GM21390 (cell line): ENCODE measurements at regions not wholly inside any gene's neighbourhood (a gene's known extent, or its start where the extent isn't known, plus 50 kb on each side); places are given as distances from the start of the nearest gene placed in this dataset.

Experiments used
- ATAC-seq: cut with Tn5 transposase; IDR thresholded peaks from one replicate; pipeline ENCODE4 v1.9.1; 2021; ENCODE audit not compliant: unreplicated experiment

DNA sequence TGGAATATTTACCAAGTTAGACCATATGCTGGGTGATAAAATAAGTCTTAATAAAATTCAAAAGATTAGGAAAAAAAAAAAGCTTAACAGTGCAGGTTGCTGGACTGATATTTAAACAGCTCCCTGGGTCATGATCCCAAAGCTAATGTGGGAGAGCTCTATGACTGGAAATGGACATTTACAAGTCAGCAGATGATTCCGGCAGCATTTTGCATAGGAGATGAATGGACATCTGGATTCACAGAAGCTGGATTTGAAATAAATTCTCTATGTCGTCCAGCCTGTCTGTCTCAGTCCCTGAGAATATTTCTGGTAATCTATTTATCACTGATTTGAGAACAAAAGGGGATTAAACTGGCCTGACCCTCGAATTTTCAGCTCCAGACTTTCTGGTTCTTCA is 52.3 kb upstream of the KLHL25 start:
- no peak for ATAC-seq

DNA sequence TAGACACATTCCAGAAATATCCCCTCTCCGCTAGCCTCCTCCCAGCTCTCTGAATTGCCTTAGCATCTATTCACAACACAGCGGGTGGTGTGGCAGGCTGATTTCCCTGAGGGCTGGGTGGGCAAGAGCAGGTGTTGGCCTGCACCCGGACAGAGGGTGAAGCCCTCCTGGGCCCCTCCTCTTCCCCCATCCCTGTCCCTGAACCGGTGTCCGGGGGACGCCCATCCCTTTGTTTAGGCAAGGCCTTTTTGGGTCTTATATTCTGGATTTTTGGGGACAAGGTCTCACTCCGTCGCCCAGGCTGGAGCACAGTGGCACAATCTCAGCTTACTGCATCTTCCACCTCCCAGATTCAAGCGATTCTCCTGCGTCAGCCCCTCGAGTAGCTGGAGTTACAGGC is 55.2 kb upstream of the KLHL25 start:
- ATAC-seq: no peak

- no peak for ATAC-seq
Measured at GRCh38 chr15:85852969-85853368, 58.2 kb upstream of the KLHL25 start.

DNA sequence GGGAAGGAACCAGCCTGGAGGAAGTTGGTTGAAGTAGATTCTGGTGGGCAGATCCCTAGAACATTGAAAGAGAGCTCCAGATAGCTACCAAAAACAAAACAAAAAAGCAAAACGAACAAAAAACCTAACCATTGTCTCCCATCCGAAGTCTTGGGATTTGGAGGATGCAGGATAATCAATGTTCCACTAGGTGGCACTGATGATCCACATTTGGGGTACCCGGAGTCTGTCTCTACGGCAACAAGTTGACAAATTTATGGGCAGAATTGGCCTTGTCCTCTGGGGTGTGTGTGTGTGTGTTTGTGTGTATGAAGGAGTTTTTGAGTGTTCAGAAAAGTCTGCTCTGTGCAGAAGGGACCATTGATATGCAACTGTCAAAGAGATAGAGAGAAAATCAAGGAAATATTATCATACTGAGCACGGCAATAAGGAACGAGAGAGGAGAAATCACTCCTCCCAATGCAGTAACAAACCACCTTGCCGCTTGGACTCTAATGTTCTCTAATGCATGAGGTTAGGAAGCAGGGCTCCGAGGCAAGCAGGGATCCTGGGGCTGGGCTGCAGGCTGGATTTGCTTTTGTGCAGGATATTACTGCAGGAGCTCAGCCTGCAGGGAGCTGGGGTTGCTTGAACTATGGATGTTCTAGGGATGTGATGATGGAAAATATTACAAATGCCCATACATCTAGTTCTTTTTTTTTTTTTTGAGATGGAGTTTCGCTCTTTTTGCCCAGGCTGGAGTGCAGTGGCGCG is 59.8 kb upstream of the KLHL25 start:
- ATAC-seq: peak; percentile 71

- peak; percentile 94 for ATAC-seq
Measured at GRCh38 chr15:85858586-85859375, 64.1 kb upstream of the KLHL25 start.

GRCh38 chr15:85859671-85860070 is 64.9 kb upstream of the KLHL25 start:
- no peak for ATAC-seq

GRCh38 chr15:85860394-85861161 is 65.9 kb upstream of the KLHL25 start:
- no peak for ATAC-seq

- peak; percentile 48 for ATAC-seq
Measured at GRCh38 chr15:85865070-85865684, 70.5 kb upstream of the KLHL25 start.

DNA sequence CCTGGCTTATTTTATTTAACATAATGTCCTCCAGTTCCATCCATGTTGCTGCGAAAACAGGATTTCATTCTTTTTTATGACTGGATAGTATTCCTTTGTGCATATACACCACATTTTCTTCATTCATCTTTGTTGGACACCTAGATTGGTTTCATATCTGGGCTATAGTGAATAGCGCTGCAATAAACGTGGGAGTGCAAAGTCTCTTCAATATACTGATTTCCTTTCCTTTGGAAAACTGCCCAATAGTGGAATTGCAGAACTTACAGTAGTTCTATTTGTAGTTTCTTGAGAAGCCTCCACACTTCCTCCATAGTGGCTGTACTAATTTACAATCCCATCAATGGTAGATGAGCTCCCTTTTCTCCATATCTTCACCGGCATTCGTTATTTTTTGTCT is 72.5 kb upstream of the KLHL25 start:
- no peak for ATAC-seq

DNA sequence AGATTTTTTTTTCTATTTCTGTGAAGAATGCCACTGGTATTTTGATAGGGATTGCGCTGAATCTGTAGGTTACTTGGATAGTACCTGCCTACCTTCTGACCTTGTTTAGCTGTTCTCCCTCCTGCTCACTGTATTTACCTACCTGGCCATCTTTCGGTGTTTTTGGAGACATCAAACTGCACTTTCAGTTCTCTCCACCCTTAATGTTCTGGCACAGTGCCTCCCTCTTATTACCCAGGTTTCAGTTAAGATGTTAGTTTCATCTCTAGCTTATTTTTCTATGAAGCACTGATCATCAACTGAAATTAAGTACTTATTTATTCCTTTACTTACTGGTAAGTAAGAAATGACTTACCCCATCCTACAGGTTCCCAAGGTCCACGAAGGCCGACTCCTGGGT is 74.4 kb upstream of the KLHL25 start:
- ATAC-seq: no peak

- ATAC-seq: no peak
Measured at GRCh38 chr15:85870216-85871014, 75.7 kb upstream of the KLHL25 start.

DNA sequence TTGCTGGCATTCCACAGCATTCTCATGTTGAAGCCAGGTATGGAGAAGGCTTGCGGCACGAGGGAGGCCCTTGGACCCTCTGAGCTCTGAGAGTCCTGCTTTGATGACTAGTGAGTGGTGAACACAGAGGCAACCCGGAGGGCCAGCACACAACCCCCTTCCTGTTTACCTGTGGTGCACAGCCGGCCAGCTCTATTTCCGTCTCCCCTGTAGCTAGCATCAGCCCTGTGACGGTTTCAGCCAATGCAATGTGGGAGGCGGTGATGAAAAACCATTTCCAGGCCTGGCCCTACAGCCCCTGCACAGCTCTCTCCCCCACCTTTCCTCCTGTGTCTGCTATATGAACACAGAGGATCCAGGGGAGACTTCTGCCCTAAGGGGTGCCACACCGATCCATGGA is 76.8 kb upstream of the KLHL25 start:
- no peak for ATAC-seq

- ATAC-seq: no peak
Measured at GRCh38 chr15:85872125-85872524, 77.4 kb upstream of the KLHL25 start.

DNA sequence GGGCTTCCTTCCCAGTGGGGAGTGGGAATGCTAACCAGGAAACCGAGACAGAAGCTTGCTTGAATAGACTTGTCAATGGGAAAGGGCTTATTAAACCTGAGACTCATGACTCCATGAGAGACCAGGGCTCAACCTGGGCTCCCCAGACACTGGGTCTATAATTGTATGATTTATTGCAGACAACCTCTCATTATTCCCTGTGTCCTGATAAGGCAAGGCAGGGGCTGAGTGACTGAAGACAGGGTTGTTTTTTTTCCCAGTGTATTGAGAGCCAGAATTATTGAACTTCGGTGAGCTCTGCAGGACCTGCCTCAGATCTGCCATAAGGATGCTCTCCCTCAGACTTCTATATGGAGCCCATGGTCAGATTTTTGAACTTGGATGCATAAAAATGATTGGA is 79.5 kb upstream of the KLHL25 start:
- ATAC-seq: no peak

GRCh38 chr15:85875756-85876155 is 81.0 kb upstream of the KLHL25 start:
- no peak for ATAC-seq

DNA sequence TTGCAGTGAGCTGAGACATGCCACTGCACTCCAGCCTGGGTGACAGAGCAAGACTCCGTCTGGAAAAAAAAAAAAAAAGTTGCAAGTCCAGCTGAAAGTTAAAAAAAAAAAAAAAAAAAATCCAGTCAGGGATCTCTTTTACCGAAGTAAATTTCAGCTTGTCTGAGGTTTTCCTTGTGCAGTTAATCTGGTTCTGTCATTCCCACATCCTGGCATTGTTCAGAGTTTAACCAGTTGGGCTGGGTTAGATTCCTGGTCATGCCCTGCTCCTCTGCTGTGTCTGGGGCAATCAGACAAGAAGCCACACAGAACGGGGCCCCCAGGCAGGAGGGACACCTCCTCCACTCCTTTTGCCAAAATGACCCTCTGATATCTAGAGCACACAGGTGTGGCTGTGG is 84.1 kb upstream of the KLHL25 start:
- no peak for ATAC-seq

DNA sequence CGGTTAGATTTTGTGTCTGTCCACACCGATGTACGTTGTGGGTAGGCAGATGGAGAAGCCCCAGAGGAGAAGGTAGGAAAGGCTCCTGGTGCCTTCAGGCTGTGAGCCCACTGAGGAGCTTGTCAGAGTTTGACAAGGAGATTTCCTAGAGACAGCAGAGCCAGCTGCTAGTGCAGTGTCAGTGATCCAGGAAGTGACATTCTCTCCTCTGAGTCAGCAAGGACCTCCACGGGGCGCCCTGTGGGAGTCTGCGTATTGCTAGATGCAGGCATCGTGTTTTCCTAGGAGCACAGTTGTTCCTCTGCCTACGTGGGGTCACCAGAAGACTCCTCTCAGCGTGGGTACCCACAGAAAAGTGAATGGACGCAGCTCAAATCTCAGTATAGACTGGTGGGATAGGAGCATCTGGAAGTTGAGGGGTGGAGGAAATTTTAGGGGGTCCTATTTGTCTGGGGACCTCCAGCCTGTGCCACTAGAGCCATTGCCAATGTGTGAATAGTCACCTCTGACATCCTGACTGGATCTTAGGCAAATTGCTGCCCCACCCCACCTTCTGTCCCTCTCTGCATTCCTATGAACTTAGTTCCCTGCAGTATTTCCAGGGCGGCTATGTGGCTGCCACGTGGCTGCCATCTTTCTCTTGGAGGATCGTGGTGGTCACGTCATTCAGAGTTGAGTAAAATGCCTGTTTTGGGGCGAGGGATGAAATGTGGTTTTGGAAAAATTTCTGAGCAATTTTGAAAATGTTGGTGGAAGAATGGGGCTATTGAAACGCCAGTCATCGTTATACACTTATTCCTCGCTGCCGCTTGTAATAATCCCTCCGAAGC is 84.8 kb upstream of the KLHL25 start:
- ATAC-seq: no peak

DNA sequence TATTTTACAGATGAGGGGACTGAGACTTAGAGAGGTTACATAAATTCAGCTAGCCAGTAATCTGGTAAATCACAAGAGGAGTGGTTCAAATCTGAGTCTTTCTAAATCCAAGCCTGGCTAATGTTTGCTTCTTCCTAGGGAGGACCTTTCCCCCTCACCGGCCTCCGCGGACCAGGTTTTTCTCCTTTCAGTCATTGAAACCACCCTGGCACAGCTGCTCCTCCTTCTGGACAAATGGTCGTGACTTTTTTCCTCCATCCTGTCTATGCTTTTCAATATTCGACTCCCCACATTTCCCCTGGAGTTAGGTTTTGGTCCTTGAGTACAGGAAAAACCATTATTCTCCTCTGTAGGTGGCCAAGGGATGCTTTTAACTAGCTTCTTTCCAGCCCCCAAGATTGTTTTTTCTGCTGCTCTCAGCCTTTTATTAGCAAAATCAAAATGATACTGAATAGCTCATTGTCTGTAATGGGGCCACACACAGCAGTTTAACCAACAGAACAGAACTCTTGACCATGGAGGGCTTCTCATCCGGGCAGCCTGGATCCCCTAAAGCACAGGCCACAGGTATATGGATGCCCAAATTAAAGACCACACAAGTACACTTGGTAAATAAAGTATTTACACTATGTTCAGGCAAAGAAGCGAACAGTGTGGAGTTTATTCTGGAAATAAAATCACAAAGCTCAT is 85.9 kb upstream of the KLHL25 start:
- ATAC-seq: no peak

GRCh38 chr15:85886309-85886811 is 91.6 kb upstream of the KLHL25 start:
- no peak for ATAC-seq
